Fibroblast of skin of right quadriceps (primary cell): ENCODE measurements at regions not wholly inside any gene's neighbourhood (a gene's known extent, or its start where the extent isn't known, plus 50 kb on each side); places are given as distances from the start of the nearest gene placed in this dataset.
"Not testable (repeated sequence)": the region's sequence is repeated elsewhere in the genome, so short reads cannot be mapped to it uniquely, and the experiment has no call there.

Experiments
- DNase-seq: peaks from one replicate; pipeline ENCODE4 v3.0.0-alpha.2; 2013

DNA sequence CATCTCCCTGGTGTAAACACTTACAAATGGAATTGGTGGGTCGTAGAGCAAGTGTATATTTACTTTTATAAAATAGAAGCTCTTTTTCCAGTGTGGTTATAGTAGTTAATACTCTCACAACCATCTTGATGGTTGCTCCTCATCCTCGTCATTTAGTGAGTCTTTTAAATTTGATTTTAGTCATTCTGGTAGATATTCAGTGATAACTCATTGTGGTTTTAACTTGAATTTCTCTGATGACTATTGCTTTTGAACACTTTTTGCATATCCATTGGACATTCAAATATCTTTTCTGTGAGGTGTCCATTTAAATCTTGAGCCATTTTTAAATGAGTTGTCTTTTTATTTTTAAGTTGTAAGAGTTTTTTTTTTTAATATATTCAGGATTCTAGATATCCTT, 189.2 kb upstream of the PHACTR1 start:
- peak; percentile 28 for DNase-seq

- no peak for DNase-seq
Measured at GRCh38 chr6:12528136-12528535, 188.4 kb upstream of the PHACTR1 start.

DNA sequence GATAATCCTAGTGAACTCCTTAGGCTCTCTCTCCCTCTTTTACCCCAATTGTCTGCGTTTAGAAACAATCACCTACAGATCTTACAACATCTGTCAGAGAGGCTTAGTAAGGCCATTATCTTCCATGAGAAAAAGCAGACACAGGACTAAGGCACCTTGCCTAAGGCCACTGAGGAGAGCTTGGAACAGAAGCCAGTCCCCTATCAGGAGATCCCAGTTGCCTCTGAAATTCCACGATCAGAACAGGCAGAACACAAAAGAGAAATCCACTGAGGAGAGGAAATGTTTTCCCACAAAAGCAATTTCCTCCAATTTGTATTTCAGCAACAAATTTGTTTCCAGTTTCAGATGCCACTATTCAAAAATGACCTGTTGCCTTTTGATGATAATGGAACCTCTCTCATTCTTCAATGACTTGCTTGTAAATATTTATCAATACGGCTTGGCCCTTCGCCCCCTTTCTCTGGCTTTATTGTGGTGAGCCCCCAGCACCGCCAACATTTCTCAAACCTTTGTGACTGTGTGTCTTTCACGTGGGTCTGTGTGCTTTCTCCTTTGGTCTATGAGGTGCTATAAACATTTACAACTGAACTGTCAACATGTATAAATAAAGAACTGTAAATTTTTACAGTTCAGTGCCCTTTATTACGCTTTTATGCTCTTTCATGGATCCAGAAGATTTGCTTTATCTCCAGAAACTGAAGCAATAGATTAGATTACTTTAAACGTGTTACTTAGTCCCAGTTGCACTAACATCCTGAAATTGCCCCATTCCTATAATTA, 187.8 kb upstream of the PHACTR1 start:
- DNase-seq = no peak

- no peak for DNase-seq
Measured at GRCh38 chr6:12529364-12530019, 187.1 kb upstream of the PHACTR1 start.

DNA sequence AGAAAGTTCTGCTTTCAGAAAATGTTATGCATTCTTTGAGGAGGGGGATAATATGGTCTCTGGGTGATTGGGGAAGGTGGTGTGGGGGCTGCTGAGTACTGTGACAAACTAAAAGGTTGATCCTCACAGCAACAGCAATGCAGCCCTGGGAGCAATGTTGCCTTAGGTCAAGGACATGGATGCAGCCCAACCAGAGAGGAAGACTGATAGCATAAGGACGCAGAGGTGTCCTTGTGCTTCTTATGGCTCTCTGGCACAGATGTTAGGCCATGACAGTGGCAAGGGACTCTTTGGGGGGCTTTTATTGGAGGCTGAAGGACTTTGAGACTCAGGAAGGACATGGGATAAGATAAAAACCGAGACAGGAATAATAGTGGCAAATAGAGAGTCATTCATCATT, 186.2 kb upstream of the PHACTR1 start:
- DNase-seq = no peak

DNA sequence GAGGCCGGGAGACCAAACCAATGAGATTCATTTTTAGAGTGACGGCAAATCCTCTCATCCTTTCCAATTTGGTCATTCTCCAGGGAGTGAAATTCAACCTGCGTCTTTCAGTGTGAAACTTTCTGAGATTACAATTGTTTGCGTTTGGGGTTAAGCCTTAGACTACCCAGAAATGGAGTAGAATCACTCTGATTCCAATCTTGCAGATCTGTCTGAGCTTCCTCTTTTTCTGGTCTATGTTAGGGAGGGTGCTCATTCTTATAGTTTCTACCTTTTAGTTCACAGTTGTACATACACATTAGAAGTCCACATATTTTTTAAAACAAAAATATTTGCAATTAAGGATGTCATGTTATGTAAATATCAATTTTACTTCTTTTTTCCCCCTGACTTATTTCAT, 183.0 kb upstream of the PHACTR1 start:
- no peak for DNase-seq

- no peak for DNase-seq
Measured at GRCh38 chr6:12534069-12534853, 182.3 kb upstream of the PHACTR1 start.

GRCh38 chr6:12535586-12536314, 180.8 kb upstream of the PHACTR1 start:
- DNase-seq = no peak

- DNase-seq = no peak
Measured at GRCh38 chr6:12536416-12536815, 180.2 kb upstream of the PHACTR1 start.

GRCh38 chr6:12537389-12537788, 179.2 kb upstream of the PHACTR1 start:
- peak; percentile 57 for DNase-seq

- no peak for DNase-seq
Measured at GRCh38 chr6:12538881-12539357, 177.6 kb upstream of the PHACTR1 start.

DNA sequence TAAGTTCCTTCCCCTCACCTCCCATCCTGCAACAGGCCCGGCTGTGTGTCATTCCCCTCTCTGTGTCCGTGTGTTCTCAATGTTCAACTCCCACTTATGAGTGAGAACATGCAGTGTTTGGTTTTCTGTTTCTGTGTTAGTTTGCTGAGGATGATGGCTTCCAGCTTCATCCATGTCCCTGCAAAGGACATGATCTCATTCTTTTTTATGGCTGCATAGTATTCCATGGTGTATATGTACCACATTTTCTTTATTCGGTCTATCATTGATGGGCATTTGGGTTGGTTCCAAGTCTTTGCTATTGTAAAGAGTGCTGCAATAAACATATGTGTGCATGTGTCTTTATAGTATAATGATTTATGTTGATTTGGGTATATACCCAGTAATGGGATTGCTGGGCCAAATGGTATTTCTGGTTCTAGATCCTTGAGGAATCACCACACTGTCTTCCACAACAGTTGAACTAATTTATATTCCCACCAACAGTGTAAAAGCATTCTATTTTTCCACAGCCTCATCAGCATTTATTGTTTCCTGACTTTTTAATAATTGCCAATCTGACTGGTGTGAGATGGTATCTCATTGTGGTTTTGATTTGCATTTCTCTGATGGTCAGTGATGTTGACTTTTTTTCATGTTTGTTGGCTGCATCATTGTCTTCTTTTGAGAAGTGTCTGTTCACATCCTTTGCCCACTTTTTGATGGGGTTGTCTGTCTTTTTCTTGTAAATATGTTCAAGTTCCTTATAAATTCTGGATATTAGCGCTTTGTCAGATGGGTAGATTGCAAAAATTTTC, 174.1 kb upstream of the PHACTR1 start:
- not testable (repeated sequence) for DNase-seq

DNA sequence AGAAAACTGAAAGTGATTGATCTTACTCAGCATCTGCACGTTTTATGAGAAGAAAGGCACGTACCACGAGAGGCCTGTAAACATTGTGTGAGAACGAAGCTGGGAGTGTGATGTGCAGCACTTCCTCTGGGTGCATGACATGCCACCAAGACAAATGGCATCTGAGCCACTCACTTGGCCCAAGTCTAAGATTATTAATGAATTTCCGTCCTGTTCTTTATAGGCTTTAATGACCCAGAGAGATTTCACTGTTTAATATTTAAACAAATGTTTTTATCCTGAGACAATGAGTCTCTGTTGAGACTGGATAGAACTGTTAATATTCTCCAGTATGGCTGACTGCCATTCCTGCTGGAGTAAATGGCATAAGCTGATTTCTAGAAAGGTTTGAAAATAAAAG, 172.6 kb upstream of the PHACTR1 start:
- no peak for DNase-seq

- DNase-seq = no peak
Measured at GRCh38 chr6:12544821-12545565, 171.6 kb upstream of the PHACTR1 start.

DNA sequence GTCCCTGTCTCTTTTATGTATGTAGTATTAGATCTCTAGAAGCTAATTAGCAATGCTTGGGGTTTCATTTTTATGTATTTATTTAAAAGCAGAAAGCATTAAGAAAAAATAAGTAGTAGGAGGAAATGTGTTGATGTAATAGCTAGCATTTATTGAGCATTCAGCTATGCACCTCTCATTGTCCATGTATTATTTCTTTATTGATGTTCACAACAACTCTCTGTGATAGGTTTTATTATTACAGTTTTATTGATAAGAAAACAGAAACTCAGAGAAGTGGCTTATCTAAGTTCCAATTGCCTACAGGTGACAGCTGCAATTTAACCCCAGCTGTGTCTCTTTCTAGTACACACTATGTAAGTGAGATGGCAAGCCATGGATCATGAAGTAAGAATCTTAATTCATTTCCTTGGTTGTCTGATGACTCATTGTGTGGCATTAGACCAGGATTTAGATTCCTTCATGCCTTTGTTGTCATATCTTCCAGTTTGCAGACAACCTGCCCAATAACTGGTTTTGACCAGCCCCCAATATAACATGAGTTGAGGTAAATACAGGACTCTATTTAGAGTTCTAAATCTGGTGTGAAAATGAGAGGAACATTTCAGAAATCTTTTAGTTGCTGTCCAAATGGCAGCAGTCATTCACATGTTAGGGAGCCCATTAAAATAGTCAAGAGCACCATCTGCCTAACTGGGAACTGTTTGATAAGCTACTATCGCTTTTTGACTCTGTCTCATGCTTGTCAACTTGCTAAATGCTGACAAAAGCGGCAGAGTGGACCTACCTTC, 170.8 kb upstream of the PHACTR1 start:
- peak; percentile 84 for DNase-seq

DNA sequence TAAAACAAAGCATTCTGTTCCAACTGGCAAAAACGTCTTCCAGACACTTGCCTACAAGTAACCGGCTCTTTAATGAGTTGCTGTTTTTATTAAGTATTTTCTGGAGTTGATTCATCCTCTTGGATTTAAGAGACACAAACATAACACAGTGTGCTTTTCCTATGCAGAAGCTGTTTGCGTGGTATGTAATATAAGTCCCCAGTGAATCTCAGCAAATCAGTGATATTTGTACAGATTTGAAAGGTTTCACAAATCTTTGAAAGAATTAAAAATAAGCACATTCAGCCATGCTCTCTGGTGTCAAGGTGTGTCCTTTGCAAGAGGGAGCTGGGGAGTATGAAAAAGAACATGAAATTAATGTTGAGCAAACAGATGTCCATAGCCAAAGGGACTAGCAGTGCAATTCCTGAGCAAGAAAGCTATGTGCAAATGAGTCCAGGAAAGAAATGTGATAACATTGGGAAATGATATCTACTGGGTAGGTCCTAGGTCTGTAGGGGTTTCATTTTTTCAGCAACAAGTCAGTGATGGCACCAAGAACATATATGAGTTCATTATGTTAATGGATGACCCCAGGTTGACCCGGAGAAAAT, 170.1 kb upstream of the PHACTR1 start:
- DNase-seq = no peak

GRCh38 chr6:12548526-12548925, 168.0 kb upstream of the PHACTR1 start:
- DNase-seq = peak; percentile 90

- DNase-seq = not testable (repeated sequence)
Measured at GRCh38 chr6:12549445-12549844, 167.1 kb upstream of the PHACTR1 start.

- not testable (repeated sequence) for DNase-seq
Measured at GRCh38 chr6:12554820-12555219, 161.7 kb upstream of the PHACTR1 start.

GRCh38 chr6:12555267-12555666, 161.3 kb upstream of the PHACTR1 start:
- peak; percentile 83 for DNase-seq
